Omental fat pad (tissue), 3 donors: ENCODE measurements at regions not wholly inside any gene's neighbourhood (a gene's known extent, or its start where the extent isn't known, plus 50 kb on each side); places are given as distances from the start of the nearest gene placed in this dataset.

Source experiments
- ATAC-seq: fragments of 150-250 bp; one replicate; pipeline ENCODE4 v1.9.1; 2016; ENCODE audit warnings: mild to moderate bottlenecking, moderate library complexity; ENCODE audit not compliant: low FRiP score
- DNase-seq: peaks from one replicate; pipeline ENCODE4 v3.0.0-alpha.2; 2019; ENCODE audit warnings: low spot score
- CTCF ChIP-seq, 3 donors: fragments of 450-650 bp; IDR thresholded peaks; one replicate each; pipeline ENCODE4 v1.5.1; 2016 to 2017; ENCODE audit warnings: antibody characterized with exemption in 3 of 3, mild to moderate bottlenecking in 3 of 3, moderate library complexity in 2 of 3

GRCh38 chr13:89726690-89727435 lies 1620.6 kb upstream of the MIR17HG start:
- DNase-seq (no peak), ATAC-seq (no peak)
- TF ChIP-seq CTCF (IDR thresholded peaks at IDR 0.05): no peak

DNA sequence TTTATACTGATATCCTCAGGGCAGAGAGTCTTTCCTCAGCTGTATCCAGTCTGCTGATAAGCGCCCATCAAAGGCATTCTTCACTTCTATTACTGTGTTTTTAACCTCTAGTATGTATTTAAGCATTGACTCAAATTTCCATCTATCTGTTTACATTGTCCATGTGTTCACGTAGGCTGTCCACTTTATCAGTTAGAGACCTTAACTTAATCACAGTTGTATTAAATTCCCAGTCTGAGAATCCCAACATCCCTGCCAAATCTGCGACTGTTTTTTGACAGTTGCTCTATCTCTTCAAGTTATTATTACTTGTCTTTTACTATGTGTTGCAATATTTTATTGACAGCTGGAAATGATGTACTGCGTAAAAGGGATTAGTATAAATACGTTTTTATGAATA lies 1613.7 kb upstream of the MIR17HG start:
- ATAC-seq (no peak), DNase-seq (no peak)
- no peak for TF ChIP-seq CTCF (IDR thresholded peaks at IDR 0.05)

GRCh38 chr13:89737051-89737450 lies 1610.4 kb upstream of the MIR17HG start:
- DNase-seq (no peak), ATAC-seq (no peak)
- no peak for TF ChIP-seq CTCF (IDR thresholded peaks at IDR 0.05)

DNA sequence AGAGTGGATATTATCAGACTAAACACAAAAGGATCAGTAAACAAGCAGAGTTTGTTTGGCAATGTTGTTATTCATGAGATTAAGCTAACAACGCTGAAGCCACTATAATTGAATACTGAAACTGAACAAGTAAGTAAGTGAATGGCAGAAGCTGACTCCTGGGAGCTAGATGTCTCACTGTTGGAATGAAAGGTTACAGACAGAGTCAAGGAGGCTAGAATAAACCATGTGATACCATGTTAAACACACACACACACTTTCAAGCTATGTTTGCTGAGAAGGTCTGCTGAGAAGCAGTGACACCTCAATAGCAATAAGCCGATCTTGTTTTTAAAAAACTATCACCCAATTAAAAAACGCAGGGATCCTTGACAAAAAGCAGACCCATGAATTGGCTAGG lies 1609.4 kb upstream of the MIR17HG start:
- no peak for DNase-seq
- TF ChIP-seq CTCF (IDR thresholded peaks at IDR 0.05): no peak
- ATAC-seq: no peak

DNA sequence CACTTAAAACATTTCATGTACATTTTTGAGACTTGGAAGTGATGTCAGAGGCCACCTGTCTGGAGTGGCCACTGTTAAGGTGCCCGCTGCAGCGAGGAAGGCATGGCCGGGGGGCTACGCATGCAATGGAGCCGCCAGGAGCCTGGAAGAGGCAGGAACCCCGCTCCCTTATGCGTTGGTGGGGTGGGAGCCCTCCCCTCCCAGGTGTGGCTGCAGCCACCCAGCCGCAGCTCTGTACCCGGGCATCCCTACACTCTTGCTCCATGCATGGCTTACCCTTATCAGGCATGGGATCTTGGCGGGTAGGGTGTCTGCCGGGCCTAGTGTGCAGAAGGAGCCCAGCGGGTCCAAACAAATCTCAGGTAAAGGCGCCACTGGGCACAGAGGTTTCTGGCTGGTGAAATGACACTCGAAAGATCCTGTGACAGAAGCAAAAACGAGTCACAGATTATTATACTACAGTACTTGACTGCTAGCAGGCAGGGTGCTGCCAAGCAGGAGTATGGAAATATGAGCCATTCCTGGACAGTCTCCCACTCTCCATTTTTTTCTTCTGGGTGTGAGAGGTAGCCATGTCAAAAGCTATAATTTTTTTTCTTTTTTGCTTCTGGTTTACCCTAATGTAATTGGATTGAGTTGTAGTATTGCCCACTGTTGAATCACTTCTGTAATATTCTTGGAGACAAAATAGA lies 1606.3 kb upstream of the MIR17HG start:
- no peak for TF ChIP-seq CTCF (IDR thresholded peaks at IDR 0.05)
- ATAC-seq (no peak), DNase-seq (no peak)

GRCh38 chr13:89746554-89746953 lies 1600.9 kb upstream of the MIR17HG start:
- ATAC-seq (no peak), DNase-seq (no peak)
- TF ChIP-seq CTCF (IDR thresholded peaks at IDR 0.05): no peak

- no peak for TF ChIP-seq CTCF (IDR thresholded peaks at IDR 0.05)
- no peak for ATAC-seq
- no peak for DNase-seq
Measured at GRCh38 chr13:89748716-89749115, 1598.8 kb upstream of the MIR17HG start.
